AG09309 (cell line): ENCODE measurements at regions not wholly inside any gene's neighbourhood (a gene's known extent, or its start where the extent isn't known, plus 50 kb on each side); places are given as distances from the start of the nearest gene placed in this dataset.

Experiments
- DNase-seq: peaks from one replicate; pipeline ENCODE4 v3.0.0-alpha.2; 2010; ENCODE audit warnings: low read depth
- H3K4me3 ChIP-seq: 2 replicates; pipeline ENCODE4 v1.5.1; 2011; ENCODE audit warnings: mild to moderate bottlenecking, low read depth, low read length, moderate library complexity; ENCODE audit not compliant: control insufficient read depth
- CTCF ChIP-seq: IDR thresholded peaks from 2 replicates; pipeline ENCODE4 v1.5.1; 2011; ENCODE audit warnings: mild to moderate bottlenecking, low read depth, low read length, inconsistent platforms; ENCODE audit not compliant: insufficient read depth, control insufficient read depth; ENCODE audit errors: missing control alignments

GRCh38 chr7:54843841-54844355 is 84.9 kb upstream of the SEC61G start:
- no peak for DNase-seq
- no peak for TF ChIP-seq CTCF
- no peak overlapping the region for H3K4me3 ChIP-seq

GRCh38 chr7:54846273-54846672 is 87.3 kb upstream of the SEC61G start:
- H3K4me3 ChIP-seq, result no peak overlapping the region
- no peak for DNase-seq
- TF ChIP-seq CTCF, result no peak

- TF ChIP-seq CTCF, result no peak
- H3K4me3 ChIP-seq, result no peak overlapping the region
- no peak for DNase-seq
Measured at GRCh38 chr7:54847921-54848320, 88.9 kb upstream of the SEC61G start.

GRCh38 chr7:54856856-54857255 is 97.8 kb upstream of the SEC61G start:
- no peak overlapping the region for H3K4me3 ChIP-seq
- no peak for DNase-seq
- no peak for TF ChIP-seq CTCF

- no peak for DNase-seq
- H3K4me3 ChIP-seq, result no peak overlapping the region
- TF ChIP-seq CTCF, result no peak
Measured at GRCh38 chr7:54857294-54857693, 98.3 kb upstream of the SEC61G start.

- no peak for TF ChIP-seq CTCF
- no peak for DNase-seq
- H3K4me3 ChIP-seq, result no peak overlapping the region
Measured at GRCh38 chr7:54858008-54858692, 99.1 kb upstream of the SEC61G start.
